ENCODE measurements at regions not wholly inside any gene's neighbourhood (a gene's known extent, or its start where the extent isn't known, plus 50 kb on each side); places are given as distances from the start of the nearest gene placed in this dataset.

- TF ChIP-seq CTCF (IDR thresholded peaks at IDR 0.05; ENCODE audit: extremely low read depth, insufficient read depth, missing control alignments): no peak
- DNase-seq (ENCODE audit: low spot score): no peak
- in situ Hi-C loops (cut with MboI; ENCODE audit: low pct_unique_long_range_greater_than_20kb, low sequenced_read_pairs, unreplicated experiment): no loop called here
Observed at GRCh38 chr1:221510793-221511503, 230.9 kb downstream of the DUSP10 start.

GRCh38 chr1:221511797-221512196 lies 230.1 kb downstream of the DUSP10 start:
- DNase-seq (ENCODE audit: low spot score): no peak
- in situ Hi-C loops (cut with MboI; ENCODE audit: low pct_unique_long_range_greater_than_20kb, low sequenced_read_pairs, unreplicated experiment): no loop called here
- TF ChIP-seq CTCF (IDR thresholded peaks at IDR 0.05; ENCODE audit: extremely low read depth, insufficient read depth, missing control alignments): no peak

- no peak for DNase-seq (ENCODE audit: low spot score)
- in situ Hi-C loops (cut with MboI; ENCODE audit: low pct_unique_long_range_greater_than_20kb, low sequenced_read_pairs, unreplicated experiment): no loop called here
- TF ChIP-seq CTCF (IDR thresholded peaks at IDR 0.05; ENCODE audit: extremely low read depth, insufficient read depth, missing control alignments): no peak
Observed at GRCh38 chr1:221514806-221515205, 227.1 kb downstream of the DUSP10 start.

GRCh38 chr1:221515496-221515895 lies 226.4 kb downstream of the DUSP10 start:
- no peak for DNase-seq (ENCODE audit: low spot score)
- in situ Hi-C loops (cut with MboI; ENCODE audit: low pct_unique_long_range_greater_than_20kb, low sequenced_read_pairs, unreplicated experiment): no loop called here
- no peak for TF ChIP-seq CTCF (IDR thresholded peaks at IDR 0.05; ENCODE audit: extremely low read depth, insufficient read depth, missing control alignments)

GRCh38 chr1:221517961-221518360 lies 223.9 kb downstream of the DUSP10 start:
- DNase-seq (ENCODE audit: low spot score): no peak
- TF ChIP-seq CTCF (IDR thresholded peaks at IDR 0.05; ENCODE audit: extremely low read depth, insufficient read depth, missing control alignments): no peak
- in situ Hi-C loops (cut with MboI; ENCODE audit: low pct_unique_long_range_greater_than_20kb, low sequenced_read_pairs, unreplicated experiment): no loop called here

- TF ChIP-seq CTCF (IDR thresholded peaks at IDR 0.05; ENCODE audit: extremely low read depth, insufficient read depth, missing control alignments): no peak
- in situ Hi-C loops (cut with MboI; ENCODE audit: low pct_unique_long_range_greater_than_20kb, low sequenced_read_pairs, unreplicated experiment): no loop called here
- DNase-seq (ENCODE audit: low spot score): no peak
Observed at GRCh38 chr1:221520250-221520649, 221.6 kb downstream of the DUSP10 start.
